ENCODE measurements at regions not wholly inside any gene's neighbourhood (a gene's known extent, or its start where the extent isn't known, plus 50 kb on each side); places are given as distances from the start of the nearest gene placed in this dataset.

GRCh38 chr1:219763321-219763720 lies 150.4 kb upstream of the ZC3H11B start:
- TF ChIP-seq CTCF (IDR thresholded peaks at IDR 0.05) (no peak), POLR2A (IDR thresholded peaks at IDR 0.05) (no peak)

Data from lower leg skin (tissue), 3 donors.